ENCODE measurements at regions not wholly inside any gene's neighbourhood (a gene's known extent, or its start where the extent isn't known, plus 50 kb on each side); places are given as distances from the start of the nearest gene placed in this dataset.

DNA sequence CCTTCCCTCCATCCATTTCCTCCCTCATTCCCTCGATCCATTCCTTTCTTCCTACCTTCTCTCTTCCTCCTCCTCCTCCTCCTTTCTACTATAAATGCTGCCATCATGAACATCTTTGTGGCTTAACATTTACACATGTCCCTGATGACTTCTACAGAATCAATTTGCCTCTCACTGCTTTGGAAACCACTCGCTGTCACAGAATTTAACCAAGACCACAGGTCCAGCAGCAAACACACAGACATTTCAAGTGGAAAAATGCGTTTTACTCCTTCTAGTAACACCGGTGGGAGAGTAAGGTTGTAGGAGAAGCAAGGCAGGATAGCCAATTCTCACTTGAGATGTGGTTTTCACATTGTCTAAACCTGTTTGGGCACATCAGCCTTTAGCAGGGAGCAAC lies 101.4 kb upstream of the LRIG1 start:
- ChIA-PET CTCF (no interaction called here), POLR2A (no interaction called here), RAD21 (ENCODE audit: low non-redundant PET in 1 of 2, low total read pairs in 2 of 2, uncharacterized antibody in 2 of 2, unreplicated experiment in 2 of 2) (no interaction called here)
- H3K4me1 ChIP-seq (ENCODE audit: control insufficient read depth in 1 of 2, insufficient read depth in 2 of 2, low read length in 2 of 2), result no peaks in the 10 kb centered on the region
- intact Hi-C loops (cut with micrococcal nuclease), result no loop called here
- H3K4me3 ChIP-seq (replicated peaks in 1 of 2; ENCODE audit: low read depth in 1 of 2, low read length in 2 of 2), result no peak overlapping the region
- no peaks in the 10 kb centered on the region for H3K9me2 ChIP-seq (ENCODE audit: insufficient read depth)
- H3K79me2 ChIP-seq (ENCODE audit: insufficient read depth, low read length), result no peaks in the 10 kb centered on the region
- H4K20me1 ChIP-seq (ENCODE audit: insufficient read depth), result no peaks in the 10 kb centered on the region
- H2AFZ ChIP-seq (ENCODE audit: low read depth, low read length, poor library complexity, severe bottlenecking), result no peak overlapping the region
- no peak overlapping the region for H3K4me2 ChIP-seq (ENCODE audit: low read length)
- TF ChIP-seq JUND (IDR thresholded peaks at IDR 0.05) (no peak), CBX3 (IDR thresholded peaks at IDR 0.05; ENCODE audit: low read depth) (no peak), SIN3A (IDR thresholded peaks at IDR 0.05; ENCODE audit: low read depth) (no peak), ZNF274 (IDR thresholded peaks at IDR 0.05; ENCODE audit: low read depth, low read length) (no peak), RAD21 (IDR thresholded peaks at IDR 0.05; ENCODE audit: low read depth) (no peak), POLR2A (IDR thresholded peaks at IDR 0.05; ENCODE audit: borderline replicate concordance, extremely low read depth, insufficient read depth, insufficient read length) (no peak), YY1 (IDR thresholded peaks at IDR 0.05; ENCODE audit: extremely low read depth, insufficient replicate concordance, low read depth, low read length) (no peak), EZH2 (IDR thresholded peaks at IDR 0.05) (no peak)
- TF ChIP-seq, protein P1, sequence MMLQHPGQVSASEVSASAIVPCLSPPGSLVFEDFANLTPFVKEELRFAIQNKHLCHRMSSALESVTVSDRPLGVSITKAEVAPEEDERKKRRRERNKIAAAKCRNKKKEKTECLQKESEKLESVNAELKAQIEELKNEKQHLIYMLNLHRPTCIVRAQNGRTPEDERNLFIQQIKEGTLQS (IDR thresholded peaks at IDR 0.05), result no peak
- TF ChIP-seq, protein P2, sequence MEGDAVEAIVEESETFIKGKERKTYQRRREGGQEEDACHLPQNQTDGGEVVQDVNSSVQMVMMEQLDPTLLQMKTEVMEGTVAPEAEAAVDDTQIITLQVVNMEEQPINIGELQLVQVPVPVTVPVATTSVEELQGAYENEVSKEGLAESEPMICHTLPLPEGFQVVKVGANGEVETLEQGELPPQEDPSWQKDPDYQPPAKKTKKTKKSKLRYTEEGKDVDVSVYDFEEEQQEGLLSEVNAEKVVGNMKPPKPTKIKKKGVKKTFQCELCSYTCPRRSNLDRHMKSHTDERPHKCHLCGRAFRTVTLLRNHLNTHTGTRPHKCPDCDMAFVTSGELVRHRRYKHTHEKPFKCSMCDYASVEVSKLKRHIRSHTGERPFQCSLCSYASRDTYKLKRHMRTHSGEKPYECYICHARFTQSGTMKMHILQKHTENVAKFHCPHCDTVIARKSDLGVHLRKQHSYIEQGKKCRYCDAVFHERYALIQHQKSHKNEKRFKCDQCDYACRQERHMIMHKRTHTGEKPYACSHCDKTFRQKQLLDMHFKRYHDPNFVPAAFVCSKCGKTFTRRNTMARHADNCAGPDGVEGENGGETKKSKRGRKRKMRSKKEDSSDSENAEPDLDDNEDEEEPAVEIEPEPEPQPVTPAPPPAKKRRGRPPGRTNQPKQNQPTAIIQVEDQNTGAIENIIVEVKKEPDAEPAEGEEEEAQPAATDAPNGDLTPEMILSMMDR (IDR thresholded peaks at IDR 0.05 in 2 of 3, conservative IDR thresholded peaks at IDR 0.05 in 1 of 3; ENCODE audit: borderline replicate concordance in 1 of 3, insufficient read depth in 1 of 3, low read depth in 2 of 3, low read length in 2 of 3), result no peak
- TF ChIP-seq, protein P3, sequence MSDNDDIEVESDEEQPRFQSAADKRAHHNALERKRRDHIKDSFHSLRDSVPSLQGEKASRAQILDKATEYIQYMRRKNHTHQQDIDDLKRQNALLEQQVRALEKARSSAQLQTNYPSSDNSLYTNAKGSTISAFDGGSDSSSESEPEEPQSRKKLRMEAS (IDR thresholded peaks at IDR 0.05), result no peak
- peaks cover 7% of the 10 kb centered on the region; the same call in 1 of the 2 replicates for H3K27me3 ChIP-seq (ENCODE audit: insufficient read depth, low read length)
- no TSS peak for BruUV-seq (replicated peaks)
- DNase-seq (ENCODE audit: low read depth, low spot score) (no peak), ATAC-seq (no peak)
- H3K9ac ChIP-seq (ENCODE audit: low read length), result no peak overlapping the region
- no peaks in the 10 kb centered on the region for H3K9me3 ChIP-seq (ENCODE audit: control insufficient read depth in 1 of 2, insufficient read depth in 1 of 2, low read depth in 1 of 2, low read length in 2 of 2)
- H3K27ac ChIP-seq (ENCODE audit: low read depth, low read length), result no peak overlapping the region
- no peaks in the 10 kb centered on the region for H3K36me3 ChIP-seq (ENCODE audit: control insufficient read depth in 1 of 2, insufficient read depth in 2 of 2, low read length in 2 of 2)

Data from HCT116 (cell line).